H1 (cell line): ENCODE measurements at regions not wholly inside any gene's neighbourhood (a gene's known extent, or its start where the extent isn't known, plus 50 kb on each side); places are given as distances from the start of the nearest gene placed in this dataset.

Source experiments
- CTCF ChIA-PET: fragments of 300-600 bp; sonication (Branson Sonifier 250); formaldehyde crosslinking; loops from one replicate; lab custom pipeline; 2021; ENCODE audit not compliant: partially characterized antibody; lab: Charles Lee
- POLR2A ChIA-PET: fragments of 300-600 bp; sonication (Branson Sonifier 250); formaldehyde crosslinking; loops from one replicate; lab custom pipeline; 2021; ENCODE audit warnings: inconsistent platforms; ENCODE audit not compliant: partially characterized antibody; lab: Charles Lee
- DNase-seq, 2 experiments: peaks; one replicate each; pipeline versions ENCODE4 v3.0.0 to v3.0.0-alpha.2; 2010 to 2022; ENCODE audit warnings: low spot score in 2 of 2, low read depth in 1 of 2, mixed read lengths in 1 of 2
- FAIRE-seq: peaks from 2 replicates; lab custom pipeline; 2011; peaks lifted over from hg19 to GRCh38; lab: Jason Lieb, UNC
- H2AFZ ChIP-seq: 2 replicates; pipeline ENCODE4 v1.8.1; 2012; ENCODE audit warnings: low read length, inconsistent platforms
- H2AK5ac ChIP-seq: 2 replicates; pipeline ENCODE4 v1.6.1; 2013; ENCODE audit warnings: low read depth, low read length
- H2BK120ac ChIP-seq: replicated peaks from 2 replicates; pipeline ENCODE3; 2013; ENCODE audit warnings: low read depth, low read length, inconsistent platforms
- H2BK12ac ChIP-seq: 2 replicates; pipeline ENCODE4 v1.6.1; 2013; ENCODE audit warnings: low read depth, low read length
- H2BK15ac ChIP-seq: 2 replicates; pipeline ENCODE4 v1.6.1; 2013; ENCODE audit warnings: low read length
- H2BK20ac ChIP-seq: 2 replicates; pipeline ENCODE4 v1.6.1; 2013; ENCODE audit warnings: low read length
- H2BK5ac ChIP-seq: 2 replicates; pipeline ENCODE4 v1.6.1; 2013; ENCODE audit warnings: low read depth, low read length
- H3K14ac ChIP-seq: 2 replicates; pipeline ENCODE4 v1.6.1; 2013; ENCODE audit warnings: inconsistent platforms; ENCODE audit not compliant: insufficient read length
- H3K18ac ChIP-seq: 2 replicates; pipeline ENCODE4 v1.6.1; 2013; ENCODE audit warnings: low read length; ENCODE audit errors: extremely low read depth
- H3K23ac ChIP-seq: 2 replicates; pipeline ENCODE4 v1.6.1; 2013; ENCODE audit warnings: inconsistent platforms; ENCODE audit not compliant: insufficient read length
- H3K23me2 ChIP-seq: 2 replicates; pipeline ENCODE4 v1.6.1; 2013; ENCODE audit warnings: low read depth, low read length
- H3K27ac ChIP-seq: 2 replicates; pipeline ENCODE4 v1.6.1; 2011; ENCODE audit warnings: low read depth, low read length, inconsistent platforms
- H3K27me3 ChIP-seq, 4 experiments: replicated peaks in 1 of 4; 1 replicate in 1 of 4; 2 replicates in 3 of 4; pipeline versions ENCODE4 v1.6.1 to v1.8.1; 2011 to 2013; ENCODE audit warnings: low read length in 3 of 4, mild to moderate bottlenecking in 3 of 4, inconsistent platforms in 2 of 4, mixed read lengths in 2 of 4, moderate library complexity in 1 of 4; ENCODE audit not compliant: control insufficient read depth in 3 of 4, insufficient read depth in 3 of 4; ENCODE audit errors: extremely low read depth in 1 of 4
- H3K36me3 ChIP-seq, 4 experiments: 2 replicates each; pipeline versions ENCODE4 v1.6.1 to v1.8.1; 2011 to 2013; ENCODE audit warnings: mild to moderate bottlenecking in 4 of 4, low read length in 3 of 4, moderate library complexity in 2 of 4, control low read depth in 1 of 4, inconsistent platforms in 1 of 4; ENCODE audit not compliant: insufficient read depth in 4 of 4, control insufficient read depth in 2 of 4
- H3K4ac ChIP-seq: replicated peaks from 2 replicates; pipeline ENCODE3; 2013; ENCODE audit warnings: low read length, low read depth, mixed read lengths, inconsistent platforms; ENCODE audit not compliant: insufficient read length
- H3K4me1 ChIP-seq, 4 experiments: replicated peaks in 1 of 4; 1 replicate in 1 of 4; 2 replicates in 3 of 4; pipeline versions ENCODE4 v1.6.1 to v1.8.1; 2011 to 2013; ENCODE audit warnings: low read length in 3 of 4, inconsistent platforms in 2 of 4, mixed read lengths in 1 of 4; ENCODE audit not compliant: insufficient read depth in 4 of 4, control insufficient read depth in 3 of 4
- H3K4me2 ChIP-seq, 2 experiments: 2 replicates each; pipeline versions ENCODE4 v1.6.1 to v1.8.1; 2011 to 2013; ENCODE audit warnings: low read depth in 2 of 2, low read length in 2 of 2, control low read depth in 1 of 2, inconsistent platforms in 1 of 2, mild to moderate bottlenecking in 1 of 2; ENCODE audit not compliant: insufficient read depth in 1 of 2
- H3K4me3 ChIP-seq, 4 experiments: fragments of 200-600, 300-600 bp in 1 of 4; sonication (generic), shearing (Covaris generic), sonication (Bioruptor Twin) in 1 of 4; 2 replicates each; pipeline versions ENCODE4 v1.5.1 to v1.8.1; 2011 to 2016; ENCODE audit warnings: low read length in 4 of 4, low read depth in 3 of 4, control low read depth in 2 of 4, inconsistent platforms in 2 of 4, mild to moderate bottlenecking in 2 of 4, mixed read lengths in 1 of 4, moderate library complexity in 1 of 4; ENCODE audit not compliant: insufficient read depth in 2 of 4; ENCODE audit errors: extremely low read depth in 1 of 4
- H3K56ac ChIP-seq: replicated peaks from 2 replicates; pipeline ENCODE3; 2013; ENCODE audit warnings: low read depth, mild to moderate bottlenecking, mixed read lengths, low read length, inconsistent platforms; ENCODE audit not compliant: insufficient read length
- H3K79me1 ChIP-seq: 2 replicates; pipeline ENCODE4 v1.6.1; 2013; ENCODE audit warnings: low read depth, low read length, control low read depth
- H3K79me2 ChIP-seq, 2 experiments: 2 replicates each; pipeline versions ENCODE4 v1.6.1 to v1.8.1; 2012 to 2013; ENCODE audit warnings: low read length in 2 of 2, mild to moderate bottlenecking in 2 of 2, inconsistent platforms in 1 of 2; ENCODE audit not compliant: insufficient read depth in 2 of 2, control insufficient read depth in 1 of 2
- H3K9ac ChIP-seq, 4 experiments: replicated peaks in 1 of 4; 1 replicate in 1 of 4; 2 replicates in 3 of 4; pipeline versions ENCODE4 v1.6.1 to v1.8.1; 2011 to 2013; ENCODE audit warnings: low read depth in 3 of 4, low read length in 3 of 4, control low read depth in 2 of 4, mild to moderate bottlenecking in 2 of 4, moderate library complexity in 2 of 4, inconsistent platforms in 1 of 4; ENCODE audit errors: extremely low read depth in 1 of 4
- H3K9me3 ChIP-seq, 2 experiments: 2 replicates each; pipeline versions ENCODE4 v1.6.1 to v1.8.1; 2012 to 2013; ENCODE audit warnings: mild to moderate bottlenecking in 2 of 2, moderate library complexity in 2 of 2, control low read depth in 1 of 2, inconsistent platforms in 1 of 2, low read depth in 1 of 2, low read length in 1 of 2, mixed read lengths in 1 of 2; ENCODE audit not compliant: insufficient read depth in 2 of 2
- H4K20me1 ChIP-seq, 2 experiments: replicated peaks in 1 of 2; 2 replicates each; pipeline versions ENCODE3 to v1.8.1; 2011 to 2013; ENCODE audit warnings: inconsistent platforms in 2 of 2, low read length in 2 of 2, mild to moderate bottlenecking in 1 of 2; ENCODE audit not compliant: insufficient read depth in 2 of 2, control insufficient read depth in 1 of 2
- H4K5ac ChIP-seq: 2 replicates; pipeline ENCODE4 v1.6.1; 2013; ENCODE audit warnings: low read length, low read depth, mixed read lengths, inconsistent platforms; ENCODE audit not compliant: insufficient read length
- H4K8ac ChIP-seq: 2 replicates; pipeline ENCODE4 v1.8.0; 2013; ENCODE audit warnings: mild to moderate bottlenecking, moderate library complexity, low read length, inconsistent platforms; ENCODE audit not compliant: insufficient read depth; ENCODE audit errors: extremely low read depth
- H4K91ac ChIP-seq: replicated peaks from 2 replicates; pipeline ENCODE3; 2013; ENCODE audit warnings: low read length, mixed read lengths, inconsistent platforms; ENCODE audit not compliant: insufficient read length
- BACH1 ChIP-seq: IDR thresholded peaks from 2 replicates; pipeline ENCODE4 v1.6.1; 2012; ENCODE audit warnings: low read length, improper control_type of control experiment
- CTBP2 ChIP-seq: IDR thresholded peaks from 2 replicates; pipeline ENCODE4 v1.7.0; 2011; ENCODE audit warnings: borderline replicate concordance, mild to moderate bottlenecking, moderate library complexity, mixed read lengths, low read length; ENCODE audit not compliant: insufficient read depth, insufficient read length
- EZH2 ChIP-seq: fragments of 200-600 bp; sonication (generic); IDR thresholded peaks from 2 replicates; pipeline ENCODE4 v1.7.1; 2012; ENCODE audit warnings: low read depth, mild to moderate bottlenecking, moderate library complexity, low read length, inconsistent platforms; ENCODE audit not compliant: severe bottlenecking
- FOSL1 ChIP-seq: IDR thresholded peaks from 2 replicates; pipeline ENCODE4 v1.6.1; 2011; ENCODE audit warnings: mild to moderate bottlenecking, low read depth, low read length, moderate library complexity; ENCODE audit not compliant: insufficient read depth
- GABPA ChIP-seq: IDR thresholded peaks from 2 replicates; pipeline ENCODE4 v1.6.1; 2011; ENCODE audit warnings: mild to moderate bottlenecking, low read length, moderate library complexity, borderline replicate concordance; ENCODE audit not compliant: insufficient read depth
- JUND ChIP-seq: IDR thresholded peaks from 2 replicates; pipeline ENCODE4 v1.6.1; 2011; ENCODE audit warnings: mild to moderate bottlenecking, improper control_type of control experiment, low read length
- KDM4A ChIP-seq: IDR thresholded peaks from one replicate; pipeline ENCODE4 v1.7.1; 2012; ENCODE audit warnings: low read depth, mild to moderate bottlenecking, moderate library complexity, low read length, inconsistent platforms; ENCODE audit not compliant: severe bottlenecking
- NANOG ChIP-seq: IDR thresholded peaks from 2 replicates; pipeline ENCODE4 v1.6.1; 2011; ENCODE audit warnings: low read length, low read depth, mild to moderate bottlenecking, inconsistent platforms; ENCODE audit not compliant: insufficient read depth, poor library complexity, severe bottlenecking
- RNF2 ChIP-seq: fragments of 200-900, 300-1000 bp; sonication (generic); IDR thresholded peaks from 2 replicates; pipeline ENCODE4 v1.7.1; 2016; ENCODE audit warnings: borderline replicate concordance, low read depth, mild to moderate bottlenecking, antibody characterized with exemption, low read length; ENCODE audit not compliant: poor library complexity, severe bottlenecking; ENCODE audit errors: missing control alignments
- RXRA ChIP-seq: IDR thresholded peaks from 2 replicates; pipeline ENCODE4 v1.6.1; 2011; ENCODE audit warnings: low read depth, mild to moderate bottlenecking, low read length, moderate library complexity; ENCODE audit not compliant: insufficient read depth
- TCF12 ChIP-seq: IDR thresholded peaks from 2 replicates; pipeline ENCODE4 v1.6.1; 2011; ENCODE audit warnings: low read depth, mild to moderate bottlenecking, low read length
- YY1 ChIP-seq: IDR thresholded peaks from 2 replicates; pipeline ENCODE4 v1.6.1; 2011; ENCODE audit warnings: low read depth, mild to moderate bottlenecking, low read length
- ZNF274 ChIP-seq: IDR thresholded peaks from 2 replicates; pipeline ENCODE4 v1.7.0; 2012; ENCODE audit warnings: low read length, borderline replicate concordance; ENCODE audit errors: extremely low read depth
- WGBS, 2 experiments: shearing (Covaris generic) in 1 of 2; methylation state at CpG; one replicate each; pipeline versions ENCODE4 v1.1.6 to v1.1.7; 2013 to 2015; ENCODE audit warnings: low lambda C conversion rate in 2 of 2, mixed read lengths in 2 of 2, inconsistent platforms in 1 of 2, low coverage in 1 of 2, missing lambda C conversion rate in 1 of 2; ENCODE audit not compliant: insufficient replicate concordance in 2 of 2, insufficient coverage in 1 of 2, insufficient read length in 1 of 2; ENCODE audit errors: extremely low coverage in 1 of 2, missing lambda C conversion rate in 1 of 2; 5-methylcytosine and 5-hydroxymethylcytosine counted together
- TF ChIP-seq, protein P1 (sequence below): IDR thresholded peaks from 2 replicates; pipeline ENCODE4 v1.6.1; 2012; ENCODE audit warnings: inconsistent platforms

DNA sequence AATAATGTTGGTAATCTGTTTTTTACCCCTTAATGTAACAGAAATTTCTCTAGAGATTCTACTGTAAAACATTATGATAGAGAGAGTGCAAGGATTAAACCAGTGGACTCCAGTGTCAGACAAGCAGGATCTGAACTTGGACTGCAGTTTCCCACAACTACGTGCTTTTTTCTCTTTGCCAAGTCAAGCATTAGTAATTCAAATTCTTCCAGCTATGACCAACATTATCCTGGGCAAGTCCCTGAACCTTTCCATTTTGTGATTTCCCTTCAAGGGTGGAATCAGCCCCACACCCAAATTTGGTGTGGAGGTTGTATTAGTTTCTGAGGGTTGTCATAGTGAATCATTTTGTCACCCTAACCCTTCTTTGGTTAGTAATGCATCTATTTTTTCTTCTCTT, 482.0 kb downstream of the ZNF516 start:
- Histone ChIP-seq H3K9me3 (no peaks in the 10 kb centered on the region), H4K20me1 (no peaks in the 10 kb centered on the region), H3K4me3 (no peak overlapping the region), H2BK120ac (no peak overlapping the region), H3K27ac (no peak overlapping the region), H2BK12ac (no peak overlapping the region), H3K56ac (no peak overlapping the region), H3K79me2 (no peaks in the 10 kb centered on the region), H2BK5ac (no peak overlapping the region), H2BK15ac (no peak overlapping the region), H4K91ac (no peak overlapping the region), H2BK20ac (no peak overlapping the region), H4K8ac (no peak overlapping the region), H3K18ac (no peak overlapping the region), H2AFZ (no peak overlapping the region), H3K79me1 (no peaks in the 10 kb centered on the region), H3K36me3 (no peaks in the 10 kb centered on the region), H4K5ac (no peak overlapping the region), H3K4me2 (no peak overlapping the region), H2AK5ac (no peak overlapping the region), H3K27me3 (no peaks in the 10 kb centered on the region), H3K4me1 (no peaks in the 10 kb centered on the region), H3K9ac (no peak overlapping the region), H3K14ac (no peak overlapping the region), H3K4ac (no peak overlapping the region), H3K23ac (no peak overlapping the region), H3K23me2 (no peaks in the 10 kb centered on the region)
- no peak for FAIRE-seq
- ChIA-PET CTCF (interaction anchor here (0.7 kb wide), 1 partner anchor 128 kb away, joined by 3 read pairs; no protein-coding TSS in a partner anchor), POLR2A (no interaction called here)
- 100% methylated on average over 1 of the region's 1 CpG; no CpG with 5 or more reads in 1 of the 2 experiments for WGBS, 2 experiments
- DNase-seq: no peak
- TF ChIP-seq ZNF274: no peak
- TF ChIP-seq CTBP2: no peak
- TF ChIP-seq RNF2: no peak
- TF ChIP-seq, protein P1, sequence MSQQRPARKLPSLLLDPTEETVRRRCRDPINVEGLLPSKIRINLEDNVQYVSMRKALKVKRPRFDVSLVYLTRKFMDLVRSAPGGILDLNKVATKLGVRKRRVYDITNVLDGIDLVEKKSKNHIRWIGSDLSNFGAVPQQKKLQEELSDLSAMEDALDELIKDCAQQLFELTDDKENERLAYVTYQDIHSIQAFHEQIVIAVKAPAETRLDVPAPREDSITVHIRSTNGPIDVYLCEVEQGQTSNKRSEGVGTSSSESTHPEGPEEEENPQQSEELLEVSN: no peak
- TF ChIP-seq EZH2: no peak
- TF ChIP-seq BACH1: no peak
- TF ChIP-seq KDM4A: no peak
- TF ChIP-seq NANOG: no peak
- TF ChIP-seq RXRA: no peak
- TF ChIP-seq JUND: no peak
- TF ChIP-seq TCF12: no peak
- TF ChIP-seq FOSL1: no peak
- TF ChIP-seq GABPA: no peak
- TF ChIP-seq YY1: no peak
